ENCODE measurements at regions not wholly inside any gene's neighbourhood (a gene's known extent, or its start where the extent isn't known, plus 50 kb on each side); places are given as distances from the start of the nearest gene placed in this dataset.

GRCh38 chr4:137677863-137678262 lies 145.6 kb upstream of the PCDH18 start:
- no peak for DNase-seq (ENCODE audit: low read depth in 1 of 2, low spot score in 1 of 2)
- no peaks in the 10 kb centered on the region for H3K27me3 ChIP-seq (ENCODE audit: insufficient read depth, poor library complexity, severe bottlenecking)
- no peak overlapping the region for H3K27ac ChIP-seq (replicated peaks)
- no peak overlapping the region for H3K4me3 ChIP-seq (replicated peaks; ENCODE audit: insufficient read depth, low read length)
- no peak for TF ChIP-seq SPI1 (IDR thresholded peaks at IDR 0.05; ENCODE audit: borderline replicate concordance, low read depth)

- no peak overlapping the region for H3K4me3 ChIP-seq (replicated peaks; ENCODE audit: insufficient read depth, low read length)
- no peak for TF ChIP-seq REST (IDR thresholded peaks at IDR 0.05; ENCODE audit: insufficient replicate concordance, low read depth)
- no peak for TF ChIP-seq CTCF (IDR thresholded peaks at IDR 0.05; ENCODE audit: insufficient read depth, low read length)
- TF ChIP-seq POLR2AphosphoS5 (IDR thresholded peaks at IDR 0.05; ENCODE audit: low read depth): no peak
- no peak for TF ChIP-seq GABPA (IDR thresholded peaks at IDR 0.05; ENCODE audit: low read depth)
- TF ChIP-seq SPI1 (IDR thresholded peaks at IDR 0.05; ENCODE audit: borderline replicate concordance, low read depth): no peak
- H3K27me3 ChIP-seq (ENCODE audit: insufficient read depth, poor library complexity, severe bottlenecking): no peaks in the 10 kb centered on the region
- DNase-seq (ENCODE audit: low read depth in 1 of 2, low spot score in 1 of 2): no peak
- no peak overlapping the region for H3K27ac ChIP-seq (replicated peaks)
Observed at GRCh38 chr4:137676357-137676998, 144.2 kb upstream of the PCDH18 start.

GRCh38 chr4:137674066-137674465 lies 141.8 kb upstream of the PCDH18 start:
- no peaks in the 10 kb centered on the region for H3K27me3 ChIP-seq (ENCODE audit: insufficient read depth, poor library complexity, severe bottlenecking)
- H3K4me3 ChIP-seq (replicated peaks; ENCODE audit: insufficient read depth, low read length): no peak overlapping the region
- no peak for DNase-seq (ENCODE audit: low read depth in 1 of 2, low spot score in 1 of 2)
- no peak overlapping the region for H3K27ac ChIP-seq (replicated peaks)
- no peak for TF ChIP-seq POLR2AphosphoS5 (IDR thresholded peaks at IDR 0.05; ENCODE audit: low read depth)
- no peak for TF ChIP-seq GABPA (IDR thresholded peaks at IDR 0.05; ENCODE audit: low read depth)
- TF ChIP-seq CTCF (IDR thresholded peaks at IDR 0.05; ENCODE audit: insufficient read depth, low read length): no peak
- TF ChIP-seq SPI1 (IDR thresholded peaks at IDR 0.05; ENCODE audit: borderline replicate concordance, low read depth): no peak
- no peak for TF ChIP-seq REST (IDR thresholded peaks at IDR 0.05; ENCODE audit: insufficient replicate concordance, low read depth)

- DNase-seq (ENCODE audit: low read depth in 1 of 2, low spot score in 1 of 2): no peak
- TF ChIP-seq REST (IDR thresholded peaks at IDR 0.05; ENCODE audit: insufficient replicate concordance, low read depth) (no peak), SPI1 (IDR thresholded peaks at IDR 0.05; ENCODE audit: borderline replicate concordance, low read depth) (no peak), CTCF (IDR thresholded peaks at IDR 0.05; ENCODE audit: insufficient read depth, low read length) (no peak), GABPA (IDR thresholded peaks at IDR 0.05; ENCODE audit: low read depth) (no peak), POLR2AphosphoS5 (IDR thresholded peaks at IDR 0.05; ENCODE audit: low read depth) (no peak)
- H3K27me3 ChIP-seq (ENCODE audit: insufficient read depth, poor library complexity, severe bottlenecking): no peaks in the 10 kb centered on the region
- H3K27ac ChIP-seq (replicated peaks): no peak overlapping the region
- no peak overlapping the region for H3K4me3 ChIP-seq (replicated peaks; ENCODE audit: insufficient read depth, low read length)
Observed at GRCh38 chr4:137668885-137669545, 136.7 kb upstream of the PCDH18 start.
